ENCODE measurements at regions not wholly inside any gene's neighbourhood (a gene's known extent, or its start where the extent isn't known, plus 50 kb on each side); places are given as distances from the start of the nearest gene placed in this dataset.
A peak's percentile ranks its signal among the peaks of the same experiment; 100 is the strongest.

- no peak for DNase-seq (ENCODE audit: low spot score in 2 of 2)
- H3K27me3 ChIP-seq: no peaks in the 10 kb centered on the region
- WGBS, 2 donors: 77% methylated on average over 1 of the region's 1 CpG
- H3K4me3 ChIP-seq: no peak overlapping the region
- no peaks in the 10 kb centered on the region for H3K36me3 ChIP-seq
- H3K4me1 ChIP-seq: no peaks in the 10 kb centered on the region
- peaks cover 0 to 13% (median 0%) of the 10 kb centered on the region in 4 donors for H3K9me3 ChIP-seq
- TF ChIP-seq EP300 (IDR thresholded peaks at IDR 0.05) (no peak), CTCF (IDR thresholded peaks at IDR 0.05) (peak in 1 of 5 experiments; percentile 18)
- no peak overlapping the region for H3K27ac ChIP-seq
Observed at GRCh38 chr11:18844753-18845367, 53.3 kb upstream of the PTPN5 start.
